SIG-M5 treated with dmso at 0.1 percent for 504 hours (cell line): ENCODE measurements at regions not wholly inside any gene's neighbourhood (a gene's known extent, or its start where the extent isn't known, plus 50 kb on each side); places are given as distances from the start of the nearest gene placed in this dataset.
"Not testable (repeated sequence)": the region's sequence is repeated elsewhere in the genome, so short reads cannot be mapped to it uniquely, and the experiment has no call there.

Experiments
- DNase-seq: peaks from one replicate; lab custom pipeline; 2025; ENCODE audit not compliant: unreplicated experiment; lab: John Stamatoyannopoulos, UW

- DNase-seq: no peak
Measured at GRCh38 chr15:56811586-56811985, 78.3 kb upstream of the ZNF280D start.

- no peak for DNase-seq
Measured at GRCh38 chr15:56808160-56808559, 74.9 kb upstream of the ZNF280D start.

GRCh38 chr15:56806148-56806536 is 72.8 kb upstream of the ZNF280D start:
- no peak for DNase-seq

GRCh38 chr15:56805466-56806147 is 72.3 kb upstream of the ZNF280D start:
- DNase-seq: no peak

- DNase-seq: no peak
Measured at GRCh38 chr15:56804938-56805337, 71.6 kb upstream of the ZNF280D start.

- DNase-seq: no peak
Measured at GRCh38 chr15:56804279-56804678, 71.0 kb upstream of the ZNF280D start.

GRCh38 chr15:56802161-56802560 is 68.9 kb upstream of the ZNF280D start:
- no peak for DNase-seq

- no peak for DNase-seq
Measured at GRCh38 chr15:56798639-56799038, 65.3 kb upstream of the ZNF280D start.

GRCh38 chr15:56797720-56798275 is 64.5 kb upstream of the ZNF280D start:
- no peak for DNase-seq

GRCh38 chr15:56795502-56795901 is 62.2 kb upstream of the ZNF280D start:
- no peak for DNase-seq

- DNase-seq: no peak
Measured at GRCh38 chr15:56794553-56795329, 61.4 kb upstream of the ZNF280D start.

GRCh38 chr15:56794165-56794552 is 60.9 kb upstream of the ZNF280D start:
- no peak for DNase-seq

- DNase-seq: no peak
Measured at GRCh38 chr15:56792211-56792610, 58.9 kb upstream of the ZNF280D start.

- not testable (repeated sequence) for DNase-seq
Measured at GRCh38 chr15:56791521-56791920, 58.2 kb upstream of the ZNF280D start.

GRCh38 chr15:56788359-56788758 is 55.0 kb upstream of the ZNF280D start:
- no peak for DNase-seq

- DNase-seq: no peak
Measured at GRCh38 chr15:56786966-56787365, 53.7 kb upstream of the ZNF280D start.

GRCh38 chr15:56783857-56784661 is 50.8 kb upstream of the ZNF280D start:
- DNase-seq: no peak

GRCh38 chr15:56783156-56783856 is 50.0 kb upstream of the ZNF280D start:
- no peak for DNase-seq
